ENCODE measurements at regions not wholly inside any gene's neighbourhood (a gene's known extent, or its start where the extent isn't known, plus 50 kb on each side); places are given as distances from the start of the nearest gene placed in this dataset.
A peak's percentile ranks its signal among the peaks of the same experiment; 100 is the strongest.

DNA sequence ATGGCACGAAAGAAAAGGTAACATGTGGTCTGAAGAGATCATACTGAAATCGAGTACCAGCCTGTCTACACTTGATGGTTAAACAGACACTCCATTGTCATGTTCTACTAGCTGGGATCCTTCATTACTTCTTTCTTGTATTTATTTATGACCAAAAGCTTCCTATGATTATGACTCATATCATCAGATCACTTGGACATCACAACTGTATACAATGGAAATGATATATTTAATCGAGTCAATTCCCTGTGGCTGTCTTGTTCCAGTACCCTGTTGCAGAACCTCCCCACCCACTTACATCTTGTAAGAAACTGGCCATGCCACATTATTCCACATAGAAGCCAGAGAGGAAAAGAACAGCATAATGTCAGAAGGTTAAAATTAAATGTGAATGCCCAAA is 358.9 kb downstream of the ZEB2 start:
- DNase-seq (ENCODE audit: low read depth): no peak

DNA sequence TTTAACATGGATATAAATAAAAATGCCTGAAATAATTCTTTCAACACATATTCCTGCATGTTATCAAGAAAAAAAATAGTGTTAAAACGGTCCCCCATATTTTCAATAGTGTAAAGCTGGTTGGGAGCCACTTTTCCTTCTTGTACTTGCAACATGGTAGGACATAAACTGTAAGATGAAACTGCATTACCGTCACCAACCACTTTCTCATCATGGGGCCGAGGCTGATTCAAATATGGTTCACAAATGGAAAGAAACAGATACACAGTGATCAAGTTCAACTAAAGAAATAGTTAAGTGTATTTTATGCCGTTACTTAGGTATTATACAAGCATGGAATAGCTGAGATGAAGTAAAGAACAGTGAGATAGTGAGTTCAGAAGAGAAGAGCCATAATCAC is 360.7 kb downstream of the ZEB2 start:
- no peak for DNase-seq (ENCODE audit: low read depth)

DNA sequence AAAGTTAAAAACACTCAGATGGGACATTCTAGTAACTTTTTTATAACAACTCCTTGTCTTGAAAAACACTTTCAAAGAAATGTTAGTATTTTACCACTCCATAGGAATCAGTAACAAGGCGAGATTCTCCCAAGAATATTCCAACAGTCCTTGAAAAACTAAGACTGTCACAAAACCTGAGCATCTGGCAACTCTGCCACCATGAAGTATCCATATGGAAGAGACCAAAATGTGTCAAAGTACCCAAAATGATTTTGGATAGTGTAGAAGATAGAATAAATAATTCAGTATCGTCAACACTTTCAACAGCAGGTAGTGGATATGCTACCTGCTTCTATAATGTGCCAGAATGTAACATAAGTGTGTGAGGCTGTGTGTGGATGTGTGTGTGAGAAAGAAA is 361.8 kb downstream of the ZEB2 start:
- DNase-seq (ENCODE audit: low read depth): no peak

DNA sequence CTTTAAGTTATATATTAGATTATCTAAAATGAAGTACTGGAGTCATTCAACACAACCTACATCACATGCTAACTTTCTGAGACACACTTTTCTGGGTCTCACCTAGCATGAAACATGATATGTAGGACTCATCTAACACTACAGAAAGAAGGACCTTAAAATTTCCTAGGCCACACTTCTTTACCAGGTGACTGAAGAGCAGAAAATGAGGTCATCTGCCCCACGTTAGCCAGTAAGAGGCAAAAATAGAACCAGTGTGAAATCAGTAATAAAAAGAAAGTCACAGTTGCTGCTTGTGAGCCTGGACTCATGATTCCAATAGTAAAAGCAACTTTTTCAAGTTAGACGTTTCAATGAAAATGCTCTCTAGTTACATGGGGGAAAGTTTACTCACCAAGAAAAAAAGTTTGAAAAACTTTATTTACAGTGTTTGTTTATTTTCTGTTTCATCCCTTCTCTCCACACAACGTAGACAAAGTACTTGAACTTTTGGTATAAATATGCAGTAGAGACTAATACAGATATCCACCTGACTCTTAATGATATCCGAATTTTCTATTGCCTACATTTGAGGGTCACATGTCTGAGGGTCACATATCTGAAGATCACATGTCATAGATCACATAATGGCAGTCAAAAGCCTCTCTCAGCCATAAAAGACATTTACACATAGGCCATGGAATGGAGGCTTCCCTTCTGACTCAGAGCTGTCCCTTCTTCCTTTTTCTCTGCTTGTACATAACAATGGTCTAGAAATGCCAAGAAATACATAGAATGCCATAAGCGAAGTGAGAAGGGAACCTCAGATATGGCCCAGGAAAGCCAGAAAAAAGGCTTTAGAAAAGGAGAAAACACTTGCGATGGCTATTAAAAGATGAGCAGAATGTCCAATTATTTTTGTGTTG is 362.9 kb downstream of the ZEB2 start:
- peak; percentile 27 for DNase-seq (ENCODE audit: low read depth)

DNA sequence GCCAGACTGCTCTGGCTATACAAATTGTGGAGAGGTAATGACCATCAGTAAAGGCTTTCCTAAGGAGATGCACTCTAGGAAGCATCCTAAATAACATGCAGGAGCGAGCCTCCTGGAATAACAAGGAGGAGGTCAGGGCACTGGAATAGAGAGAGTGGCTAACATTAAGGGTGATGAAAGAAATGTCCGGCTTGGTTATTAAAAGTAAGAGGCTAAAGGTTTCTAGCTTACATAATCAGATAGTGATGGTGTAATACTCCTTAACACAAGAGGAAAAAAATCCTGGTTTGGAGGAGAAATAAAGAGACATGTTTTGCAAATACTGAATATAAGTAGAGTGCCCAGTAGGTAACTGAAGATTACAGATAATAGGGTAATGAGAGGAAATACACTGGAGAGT is 365.7 kb downstream of the ZEB2 start:
- no peak for DNase-seq (ENCODE audit: low read depth)

DNA sequence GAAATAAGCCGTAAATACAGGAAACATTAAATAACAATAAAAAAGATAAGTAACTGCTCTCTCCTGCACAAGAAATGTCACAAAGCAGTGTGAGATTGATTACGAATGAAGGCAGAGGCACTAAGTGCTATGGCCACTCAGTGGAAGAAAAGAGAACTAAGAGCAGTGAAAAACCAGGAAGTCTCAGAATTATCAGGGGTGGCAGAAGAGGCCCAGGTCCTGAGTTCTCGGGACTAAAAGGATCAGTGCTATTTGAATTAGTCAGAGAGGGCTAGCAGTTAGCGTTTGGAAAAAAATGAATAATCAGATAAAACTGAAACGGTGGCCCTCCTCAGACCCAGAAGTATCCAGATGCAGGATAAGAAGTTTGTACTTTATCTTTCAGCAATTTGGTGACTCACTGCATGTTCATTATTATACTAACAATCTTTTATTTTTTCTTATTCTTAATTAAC is 367.1 kb downstream of the ZEB2 start:
- no peak for DNase-seq (ENCODE audit: low read depth)

DNA sequence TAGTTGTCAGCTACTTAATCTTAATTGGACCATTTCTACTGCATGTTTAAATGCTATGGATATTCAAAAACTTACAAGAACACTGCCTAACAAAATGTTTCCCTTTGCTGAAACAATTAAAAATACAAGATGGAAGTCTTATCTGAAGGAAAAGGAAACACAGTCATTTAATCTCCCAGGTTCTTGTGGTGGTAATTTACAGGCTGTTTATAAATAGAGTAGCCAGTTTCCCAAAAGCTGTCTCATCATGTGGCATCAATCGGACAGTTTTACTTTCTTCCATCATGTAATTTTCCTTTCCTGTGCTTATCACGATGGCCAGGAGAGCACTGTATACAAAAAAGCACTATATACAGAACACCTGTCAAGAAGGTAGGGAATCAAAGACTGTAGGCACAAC is 368.1 kb downstream of the ZEB2 start:
- no peak for DNase-seq (ENCODE audit: low read depth)

DNA sequence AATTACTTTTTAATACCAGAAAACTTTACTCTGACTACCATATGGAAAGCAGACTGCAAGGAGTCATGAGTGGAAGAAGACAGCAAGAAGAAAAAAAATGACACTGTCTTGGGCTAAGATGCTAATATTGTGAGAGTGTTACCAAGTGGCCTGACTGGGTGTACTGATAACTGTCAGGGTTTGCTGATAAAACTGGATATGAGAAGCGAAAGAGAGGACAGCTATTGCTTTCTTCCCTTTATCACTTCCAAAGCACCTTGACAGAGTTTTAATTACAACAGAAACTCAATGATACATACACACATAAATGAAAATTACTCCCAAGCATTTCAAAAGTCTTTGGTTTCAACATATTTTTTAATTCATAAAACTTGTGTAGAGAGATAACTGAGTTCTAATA is 368.5 kb downstream of the ZEB2 start:
- DNase-seq (ENCODE audit: low read depth): no peak

DNA sequence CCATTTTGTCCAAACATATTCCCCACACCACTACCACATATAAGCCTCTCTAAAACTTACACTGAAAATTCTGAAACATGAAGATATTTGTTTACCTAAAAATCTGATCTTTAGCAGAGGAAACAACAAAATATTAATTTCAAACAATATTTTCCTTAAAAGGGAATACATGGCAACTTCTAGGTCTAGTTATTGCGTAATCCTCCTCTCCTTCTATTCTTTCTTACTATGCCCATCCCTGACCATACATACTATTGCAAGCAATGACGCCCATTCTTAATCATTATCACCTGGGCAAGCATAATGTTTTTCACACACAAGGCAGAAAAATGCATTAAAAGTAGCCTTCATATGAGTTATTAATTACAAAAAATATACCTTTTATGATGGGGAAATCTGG is 372.6 kb downstream of the ZEB2 start:
- DNase-seq (ENCODE audit: low read depth): no peak

DNA sequence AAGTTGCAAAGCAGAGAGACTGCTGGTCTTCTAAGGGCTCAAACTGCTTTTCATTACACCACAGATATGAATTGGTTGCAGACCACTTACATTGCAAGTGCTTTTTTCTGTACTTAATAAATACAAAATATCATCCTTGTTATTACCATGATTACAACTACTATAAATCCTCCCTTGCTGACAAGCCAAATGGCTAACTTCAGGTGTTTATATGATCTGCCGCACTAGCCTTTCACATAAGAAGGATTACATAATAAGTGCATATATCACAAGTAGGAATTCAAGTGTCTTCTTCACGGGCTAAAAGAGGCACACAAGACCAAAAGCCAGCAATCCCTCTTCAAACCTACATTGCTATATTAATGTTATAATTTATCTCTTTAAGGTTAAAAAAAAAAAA is 373.0 kb downstream of the ZEB2 start:
- DNase-seq (ENCODE audit: low read depth): no peak

DNA sequence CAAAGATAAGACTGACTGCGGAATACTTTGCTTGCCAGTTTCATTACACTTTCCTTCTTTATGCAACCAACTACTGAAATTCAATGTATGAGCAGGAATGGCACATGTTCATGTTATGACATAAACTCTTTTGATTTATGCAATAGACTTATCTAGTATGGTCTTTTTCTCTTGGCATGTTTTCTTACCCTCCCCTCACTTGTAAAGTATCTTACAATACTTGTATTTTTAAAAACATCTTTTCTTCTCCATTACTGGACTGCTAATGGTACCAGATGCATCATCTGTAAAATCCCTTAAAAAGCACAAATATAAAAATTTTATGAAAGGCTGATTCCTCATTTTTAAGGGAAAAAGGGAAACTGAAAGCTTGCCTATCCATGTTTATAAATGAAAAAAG is 373.8 kb downstream of the ZEB2 start:
- no peak for DNase-seq (ENCODE audit: low read depth)

DNA sequence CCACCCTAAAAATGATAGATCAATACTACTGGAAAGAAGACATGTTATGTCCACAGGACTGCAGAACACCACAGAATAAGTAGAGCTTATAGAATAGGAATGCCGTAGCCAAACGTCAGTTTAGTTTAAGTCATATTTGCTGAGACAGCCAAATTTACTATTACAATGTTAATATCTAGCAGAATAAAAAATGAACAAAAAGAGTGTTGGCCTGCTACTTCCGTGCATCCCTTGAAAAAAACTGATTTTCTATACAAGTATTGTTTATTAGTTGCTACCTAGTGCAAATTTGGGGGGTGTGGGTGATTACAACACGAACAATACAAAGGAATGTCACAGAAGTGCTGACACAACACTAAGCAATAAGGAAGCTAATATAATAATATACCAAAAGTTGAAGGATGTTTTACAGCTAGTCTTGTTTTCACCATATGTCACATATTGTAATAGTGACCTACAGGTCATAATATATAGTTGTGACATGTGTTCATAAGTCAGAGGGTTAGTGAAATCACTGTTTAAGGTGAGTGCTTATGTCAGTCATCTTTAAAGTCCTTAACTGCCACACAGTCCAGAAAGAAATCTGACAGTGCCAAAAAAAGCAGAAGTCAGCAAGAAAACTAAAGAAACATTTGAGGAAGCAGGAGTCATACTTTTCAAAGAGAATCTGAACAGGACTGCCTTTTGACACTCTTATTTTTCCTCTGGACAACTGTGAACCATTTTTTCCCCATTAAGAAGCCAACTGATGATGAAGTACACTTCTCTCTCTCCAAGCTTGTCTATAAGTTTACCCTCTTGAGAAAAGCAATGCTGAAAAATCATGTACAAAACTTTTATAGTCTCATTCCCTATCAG is 376.4 kb downstream of the ZEB2 start:
- DNase-seq (ENCODE audit: low read depth): no peak

DNA sequence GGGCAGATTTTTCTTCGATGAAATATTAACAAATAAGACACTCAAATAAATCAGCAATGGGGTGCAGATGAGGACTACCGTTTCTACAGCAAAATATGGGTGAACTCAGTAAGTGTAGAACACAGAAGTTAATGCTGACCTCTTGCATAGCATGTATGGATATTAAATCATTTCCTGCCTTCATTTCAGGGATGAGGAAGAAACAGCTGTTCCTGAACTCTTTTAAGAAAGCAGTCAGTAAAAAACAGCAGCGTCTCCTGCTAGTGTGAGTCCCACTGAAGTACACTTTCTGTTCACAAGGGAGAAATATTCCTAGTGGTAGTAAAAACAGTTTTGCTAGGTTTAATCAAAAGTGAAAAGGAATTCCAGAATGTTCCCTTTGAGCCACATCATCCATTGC is 379.0 kb downstream of the ZEB2 start:
- peak; percentile 28 for DNase-seq (ENCODE audit: low read depth)

DNA sequence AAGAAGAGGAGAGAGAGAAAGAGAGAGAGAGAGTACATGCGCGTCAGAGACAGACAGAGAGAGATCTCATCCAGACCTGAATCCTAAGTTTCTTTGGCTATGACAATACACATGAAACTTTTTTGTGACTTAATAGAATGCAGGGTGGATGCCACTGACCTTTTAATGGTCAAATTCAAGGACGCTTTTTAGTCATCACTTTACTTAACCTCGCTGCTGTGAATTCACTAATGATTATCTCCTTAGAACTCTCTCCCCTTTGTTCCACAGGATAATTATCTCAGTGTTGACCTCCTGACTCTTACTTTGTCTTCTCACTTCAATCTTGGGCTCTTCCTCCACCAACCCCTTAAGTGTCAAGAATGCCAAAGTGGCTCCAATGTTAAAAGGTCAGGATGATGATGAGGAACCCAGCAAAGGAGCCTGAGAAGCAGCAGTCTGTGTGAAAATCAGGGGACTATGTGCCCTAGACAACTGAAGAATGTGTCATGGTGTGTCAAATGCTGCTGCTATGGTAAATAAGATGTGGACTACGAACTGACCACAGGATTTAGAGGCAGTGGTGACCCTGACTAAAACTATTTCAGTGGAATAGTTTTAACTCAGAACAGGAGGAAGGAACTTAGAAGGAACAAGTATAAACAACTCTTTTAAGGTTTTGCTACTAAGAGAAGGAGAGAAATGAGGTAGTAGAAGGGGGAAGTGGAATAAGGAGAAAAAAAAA is 382.1 kb downstream of the ZEB2 start:
- peak; percentile 71 for DNase-seq (ENCODE audit: low read depth)

DNA sequence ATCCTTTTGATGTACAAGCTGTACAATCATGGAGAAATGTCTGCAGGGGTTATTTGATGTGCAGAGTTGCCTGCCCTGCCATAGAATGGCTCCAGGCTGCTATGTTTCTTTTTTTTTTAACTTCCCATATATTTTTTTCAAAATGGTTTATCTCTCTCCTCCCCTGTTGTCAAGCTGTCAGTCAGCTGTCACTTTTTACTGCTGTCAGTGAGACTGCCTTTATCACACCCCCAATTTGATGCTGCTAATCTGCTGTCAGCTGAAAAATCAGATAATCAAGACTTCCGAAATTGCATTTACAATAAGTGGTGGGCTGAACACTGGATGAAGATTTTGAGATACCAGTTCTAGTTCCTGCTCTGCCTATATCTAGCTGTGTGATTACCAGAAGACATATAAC is 382.6 kb downstream of the ZEB2 start:
- DNase-seq (ENCODE audit: low read depth): no peak

DNA sequence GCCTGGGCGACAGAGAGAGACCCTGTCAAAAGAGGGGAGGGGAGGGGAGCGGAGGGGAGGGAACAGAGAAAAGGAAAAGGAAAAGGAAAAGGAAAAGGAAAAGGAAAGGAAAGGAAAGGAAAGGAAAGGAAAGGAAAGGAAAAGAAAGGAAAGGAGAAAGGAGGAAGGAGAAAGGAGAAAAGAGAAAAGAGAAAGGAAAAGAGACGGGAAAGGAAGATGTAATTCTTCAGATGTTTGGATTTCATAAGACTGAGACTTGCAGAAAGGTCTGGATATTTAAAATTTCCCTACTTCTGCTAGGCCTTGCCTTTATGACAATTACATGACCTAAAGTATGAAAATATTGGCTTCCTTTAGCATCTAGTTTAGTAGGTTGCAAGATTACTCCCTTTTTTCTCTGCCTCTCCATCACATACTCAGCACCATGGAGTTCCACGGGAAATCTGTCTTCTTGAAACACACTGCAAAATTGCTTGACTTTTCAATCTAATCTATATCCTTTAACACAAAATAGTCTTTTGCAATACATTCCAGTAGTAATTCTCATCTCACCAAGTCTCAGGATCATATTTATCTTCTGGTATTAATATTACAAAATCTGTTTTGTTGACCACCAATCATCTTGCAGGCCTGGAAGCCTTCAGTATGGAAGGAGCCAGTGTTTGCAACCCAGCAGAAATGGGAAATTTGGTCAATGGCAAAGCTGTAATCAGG is 383.5 kb downstream of the ZEB2 start:
- DNase-seq (ENCODE audit: low read depth): no peak

DNA sequence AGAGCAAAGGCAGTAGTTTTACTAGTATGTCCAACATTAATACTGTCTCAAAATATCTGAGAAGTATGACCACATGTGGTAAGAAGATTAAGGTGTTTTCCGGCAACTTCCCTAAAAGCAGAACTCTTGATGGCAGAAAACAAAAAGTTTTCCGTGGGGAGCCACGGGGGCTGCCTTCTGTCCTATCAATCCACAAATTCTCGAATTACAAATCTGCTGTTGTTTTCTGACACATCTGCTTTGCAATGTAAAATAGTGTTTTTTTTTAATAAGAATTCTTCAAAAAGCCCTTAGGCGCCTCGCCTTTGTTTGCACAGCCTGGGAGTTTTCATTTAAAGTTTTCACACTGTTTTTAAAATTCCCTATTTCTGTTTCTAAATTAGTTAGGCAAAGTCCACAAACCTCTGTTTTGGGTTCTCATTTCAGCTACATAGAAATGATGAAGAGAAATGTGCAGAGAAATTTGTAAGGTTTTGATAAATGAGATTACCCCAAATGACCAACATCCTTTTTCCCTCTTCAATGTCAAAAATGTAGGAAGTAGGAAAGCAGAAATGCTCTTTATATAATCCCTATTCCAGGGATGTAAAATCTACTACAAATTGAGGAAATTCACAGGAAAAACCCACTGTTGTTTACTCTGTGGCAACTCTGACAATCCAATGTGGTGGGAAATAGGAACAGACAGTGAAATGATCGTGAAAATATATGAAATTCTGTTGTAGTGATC is 385.8 kb downstream of the ZEB2 start:
- DNase-seq (ENCODE audit: low read depth): no peak

DNA sequence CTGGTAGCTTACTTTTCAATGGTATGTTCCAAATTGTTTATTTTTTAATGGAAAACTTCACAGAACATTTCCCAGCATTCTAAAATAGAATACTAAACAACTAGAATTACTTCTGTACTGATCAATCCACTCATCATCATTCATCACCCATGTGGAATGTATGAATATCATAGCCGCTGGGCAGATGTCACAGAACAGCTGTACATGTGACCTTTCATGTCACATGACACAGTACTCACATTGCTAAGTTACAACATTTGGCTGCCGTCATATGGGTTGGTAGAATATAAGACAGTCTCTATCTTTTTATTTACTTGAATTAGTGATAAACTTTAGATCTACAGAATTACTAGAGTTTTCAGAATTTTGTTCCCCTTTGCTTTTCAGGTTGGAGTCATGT is 387.6 kb downstream of the ZEB2 start:
- peak; percentile 37 for DNase-seq (ENCODE audit: low read depth)

DNA sequence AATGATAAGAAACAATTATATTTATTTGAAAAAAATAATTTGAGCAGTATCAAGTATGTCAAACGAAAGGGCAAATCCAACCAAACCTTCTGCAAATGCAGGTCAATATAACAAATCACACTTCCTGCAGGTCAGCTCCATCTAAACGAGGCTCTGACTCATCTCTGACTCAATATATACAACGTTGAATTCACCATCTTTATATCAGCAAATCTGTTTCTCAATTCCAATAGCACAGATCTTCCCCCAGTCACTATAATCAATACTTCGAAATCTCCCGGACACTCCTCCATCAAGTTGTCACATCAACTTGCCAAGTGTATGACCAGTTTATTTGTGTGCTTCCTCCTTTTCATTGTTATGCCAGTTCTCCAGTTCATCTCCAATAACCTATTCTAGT is 388.9 kb downstream of the ZEB2 start:
- DNase-seq (ENCODE audit: low read depth): no peak

DNA sequence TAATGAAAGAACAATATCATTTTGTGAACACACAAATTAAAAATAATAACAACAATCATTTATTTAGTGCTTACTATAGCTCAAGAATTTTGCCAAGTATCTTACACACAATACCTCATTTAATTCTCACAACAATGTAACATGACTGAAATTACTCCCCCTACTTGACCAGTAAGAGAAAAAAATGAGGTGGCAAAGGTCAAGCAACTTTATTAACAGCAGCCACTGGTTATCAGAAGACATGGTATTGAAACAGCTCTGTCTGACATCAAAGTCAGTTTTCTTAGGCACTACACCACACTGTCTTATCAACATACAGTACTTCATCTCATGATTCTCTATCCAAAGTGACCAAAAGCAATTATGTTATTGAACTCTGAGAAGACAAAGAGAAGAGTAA is 389.4 kb downstream of the ZEB2 start:
- no peak for DNase-seq (ENCODE audit: low read depth)

Data from myocyte (in vitro differentiated cells).